Trophoblast cell (in vitro differentiated cells and primary cell): ENCODE measurements at regions not wholly inside any gene's neighbourhood (a gene's known extent, or its start where the extent isn't known, plus 50 kb on each side); places are given as distances from the start of the nearest gene placed in this dataset.

ENCODE experiments used
- DNase-seq, 2 donors: peaks; one replicate each; pipeline ENCODE4 v3.0.0-alpha.2; 2016
- H2AFZ ChIP-seq: 2 replicates; pipeline ENCODE4 v1.6.1; 2013; ENCODE audit warnings: low read length, moderate library complexity, mild to moderate bottlenecking; ENCODE audit not compliant: insufficient read depth, poor library complexity
- H2AK5ac ChIP-seq: 2 replicates; pipeline ENCODE4 v1.6.1; 2013; ENCODE audit warnings: mild to moderate bottlenecking, low read length
- H2BK120ac ChIP-seq: 2 replicates; pipeline ENCODE4 v1.6.1; 2013; ENCODE audit warnings: low read length, mild to moderate bottlenecking, moderate library complexity; ENCODE audit not compliant: insufficient read depth, poor library complexity
- H2BK12ac ChIP-seq: 2 replicates; pipeline ENCODE4 v1.6.1; 2013; ENCODE audit warnings: mild to moderate bottlenecking, low read length, moderate library complexity
- H2BK5ac ChIP-seq: 2 replicates; pipeline ENCODE4 v1.6.1; 2013; ENCODE audit warnings: low read length, low read depth, moderate library complexity, mild to moderate bottlenecking; ENCODE audit not compliant: poor library complexity
- H3K14ac ChIP-seq: 2 replicates; pipeline ENCODE4 v1.6.1; 2013; ENCODE audit warnings: mild to moderate bottlenecking, low read length
- H3K18ac ChIP-seq: 2 replicates; pipeline ENCODE4 v1.6.1; 2013; ENCODE audit warnings: mild to moderate bottlenecking, low read length
- H3K23ac ChIP-seq: 2 replicates; pipeline ENCODE4 v1.6.1; 2013; ENCODE audit warnings: low read length
- H3K27ac ChIP-seq: 2 replicates; pipeline ENCODE4 v1.5.1; 2013; ENCODE audit warnings: low read depth, mild to moderate bottlenecking, inconsistent platforms, low read length, moderate library complexity
- H3K27me3 ChIP-seq: 2 replicates; pipeline ENCODE4 v1.6.1; 2013; ENCODE audit warnings: inconsistent platforms, mild to moderate bottlenecking, low read length, moderate library complexity; ENCODE audit not compliant: insufficient read depth
- H3K36me3 ChIP-seq, 2 experiments: 1 replicate in 1 of 2; 2 replicates in 1 of 2; pipeline ENCODE4 v1.6.1; 2013; ENCODE audit warnings: low read length in 2 of 2, mild to moderate bottlenecking in 2 of 2, moderate library complexity in 1 of 2; ENCODE audit not compliant: insufficient read depth in 2 of 2, control insufficient read depth in 1 of 2
- H3K4ac ChIP-seq: 2 replicates; pipeline ENCODE4 v1.6.1; 2013; ENCODE audit warnings: low read depth, mild to moderate bottlenecking, low read length, moderate library complexity
- H3K4me1 ChIP-seq, 2 experiments: 1 replicate in 1 of 2; 2 replicates in 1 of 2; pipeline ENCODE4 v1.6.1; 2013; ENCODE audit warnings: low read length in 2 of 2, mild to moderate bottlenecking in 2 of 2, moderate library complexity in 1 of 2; ENCODE audit not compliant: insufficient read depth in 2 of 2, control insufficient read depth in 1 of 2
- H3K4me2 ChIP-seq: 2 replicates; pipeline ENCODE4 v1.6.1; 2013; ENCODE audit warnings: inconsistent platforms, mild to moderate bottlenecking, low read length, moderate library complexity
- H3K4me3 ChIP-seq: 2 replicates; pipeline ENCODE4 v1.5.1; 2013; ENCODE audit warnings: mild to moderate bottlenecking, low read depth, low read length, inconsistent platforms
- H3K79me1 ChIP-seq: one replicate; pipeline ENCODE4 v1.6.1; 2013; ENCODE audit warnings: low read length
- H3K79me2 ChIP-seq: 2 replicates; pipeline ENCODE4 v1.6.1; 2013; ENCODE audit warnings: low read length, mild to moderate bottlenecking; ENCODE audit not compliant: control insufficient read depth, insufficient read depth, poor library complexity
- H3K9ac ChIP-seq: 2 replicates; pipeline ENCODE4 v1.6.1; 2013; ENCODE audit warnings: mild to moderate bottlenecking, low read length
- H3K9me3 ChIP-seq: 2 replicates; pipeline ENCODE4 v1.6.1; 2013; ENCODE audit warnings: low read depth, mild to moderate bottlenecking, control low read depth, inconsistent platforms, low read length; ENCODE audit not compliant: insufficient read depth
- H4K12ac ChIP-seq: 2 replicates; pipeline ENCODE4 v1.6.1; 2013; ENCODE audit warnings: low read depth, mild to moderate bottlenecking, low read length, moderate library complexity
- H4K8ac ChIP-seq: 2 replicates; pipeline ENCODE4 v1.6.1; 2013; ENCODE audit warnings: low read depth, mild to moderate bottlenecking, low read length, moderate library complexity
- H4K91ac ChIP-seq: one replicate; pipeline ENCODE4 v1.6.1; 2013; ENCODE audit warnings: low read depth, mild to moderate bottlenecking, low read length, moderate library complexity
- WGBS: extraction: QIAGEN DNeasy Blood & Tissue Kit; methylation state at CpG from one replicate; pipeline ENCODE4 v1.1.7; 2013; ENCODE audit warnings: missing lambda C conversion rate; ENCODE audit not compliant: insufficient read length, insufficient coverage; ENCODE audit errors: extremely low coverage; 5-methylcytosine and 5-hydroxymethylcytosine counted together

- Histone ChIP-seq H3K36me3 (no peaks in the 10 kb centered on the region), H2AFZ (no peak overlapping the region), H4K8ac (no peak overlapping the region), H4K12ac (no peak overlapping the region), H3K4me2 (no peak overlapping the region), H3K9me3 (peaks cover 3% of the 10 kb centered on the region), H3K18ac (no peak overlapping the region), H3K9ac (no peak overlapping the region), H2BK120ac (no peak overlapping the region), H3K27ac (no peak overlapping the region), H3K27me3 (no peaks in the 10 kb centered on the region), H3K4ac (no peak overlapping the region), H2AK5ac (no peak overlapping the region), H2BK5ac (no peak overlapping the region), H2BK12ac (no peak overlapping the region), H3K23ac (no peak overlapping the region), H3K4me3 (no peak overlapping the region), H4K91ac (no peak overlapping the region), H3K79me2 (no peaks in the 10 kb centered on the region), H3K14ac (no peak overlapping the region), H3K4me1 (no peaks in the 10 kb centered on the region), H3K79me1 (no peaks in the 10 kb centered on the region)
- no peak for DNase-seq
- no CpG with 5 or more reads among the region's 6 CpGs for WGBS
Measured at GRCh38 chr6:14350210-14350609, 232.6 kb downstream of the CD83 start.

- no peak overlapping the region for H3K4ac ChIP-seq
- no peak overlapping the region for H2AFZ ChIP-seq
- H3K4me3 ChIP-seq, result no peak overlapping the region
- peaks cover 3% of the 10 kb centered on the region for H3K9me3 ChIP-seq
- H2AK5ac ChIP-seq, result no peak overlapping the region
- H3K79me1 ChIP-seq, result no peaks in the 10 kb centered on the region
- H3K27me3 ChIP-seq, result no peaks in the 10 kb centered on the region
- H3K4me1 ChIP-seq, result no peaks in the 10 kb centered on the region
- no peak overlapping the region for H3K23ac ChIP-seq
- no peak overlapping the region for H2BK5ac ChIP-seq
- no CpG with 5 or more reads among the region's 3 CpGs for WGBS
- no peak overlapping the region for H4K12ac ChIP-seq
- no peak overlapping the region for H2BK120ac ChIP-seq
- no peak for DNase-seq
- no peak overlapping the region for H3K14ac ChIP-seq
- H3K9ac ChIP-seq, result no peak overlapping the region
- no peak overlapping the region for H3K18ac ChIP-seq
- H3K27ac ChIP-seq, result no peak overlapping the region
- H2BK12ac ChIP-seq, result no peak overlapping the region
- H4K91ac ChIP-seq, result no peak overlapping the region
- H4K8ac ChIP-seq, result no peak overlapping the region
- no peaks in the 10 kb centered on the region for H3K79me2 ChIP-seq
- H3K36me3 ChIP-seq, result no peaks in the 10 kb centered on the region
- H3K4me2 ChIP-seq, result no peak overlapping the region
Measured at GRCh38 chr6:14353281-14353680, 235.7 kb downstream of the CD83 start.

GRCh38 chr6:14353798-14354197, 236.2 kb downstream of the CD83 start:
- Histone ChIP-seq H2BK12ac (no peak overlapping the region), H4K91ac (no peak overlapping the region), H3K23ac (no peak overlapping the region), H3K79me2 (no peaks in the 10 kb centered on the region), H3K4me1 (no peaks in the 10 kb centered on the region), H3K36me3 (no peaks in the 10 kb centered on the region), H4K12ac (no peak overlapping the region), H2BK5ac (no peak overlapping the region), H2BK120ac (no peak overlapping the region), H2AFZ (no peak overlapping the region), H3K9ac (no peak overlapping the region), H3K9me3 (peaks cover 3% of the 10 kb centered on the region), H3K18ac (no peak overlapping the region), H3K4me3 (no peak overlapping the region), H3K27me3 (no peaks in the 10 kb centered on the region), H3K27ac (no peak overlapping the region), H3K4ac (no peak overlapping the region), H3K4me2 (no peak overlapping the region), H4K8ac (no peak overlapping the region), H3K79me1 (no peaks in the 10 kb centered on the region), H3K14ac (no peak overlapping the region), H2AK5ac (no peak overlapping the region)
- DNase-seq, result no peak
- WGBS, result no CpG with 5 or more reads among the region's 2 CpGs

DNA sequence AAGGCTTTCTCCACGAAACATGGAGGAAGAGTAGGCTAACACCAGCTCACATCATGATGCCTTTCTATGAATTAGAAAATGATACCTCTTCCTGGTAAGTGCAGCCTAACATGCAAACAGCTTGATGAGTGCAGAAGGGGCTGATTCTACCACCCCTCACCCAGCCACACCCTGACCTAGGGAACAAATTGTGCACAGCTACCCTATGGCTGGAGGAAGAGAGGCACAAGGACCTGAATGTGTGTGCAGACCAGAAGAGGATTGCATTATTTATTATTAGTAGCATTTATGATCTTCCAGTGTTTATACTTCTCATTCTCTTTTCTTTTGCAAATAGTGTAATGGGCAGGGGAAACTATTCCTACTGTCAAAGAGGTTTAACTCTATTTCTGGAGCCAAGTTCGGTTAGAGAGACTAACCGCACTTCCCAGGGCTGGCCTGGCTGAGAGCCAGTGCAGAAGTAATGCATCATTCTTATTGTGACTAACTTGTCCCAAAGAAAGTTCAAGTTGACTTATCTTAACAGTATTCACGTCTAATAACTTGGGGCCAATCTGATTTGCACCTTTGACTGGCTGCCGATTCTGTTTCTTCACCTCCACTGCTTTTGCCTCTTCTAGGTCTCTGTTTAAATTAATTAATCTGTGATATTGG, 237.5 kb downstream of the CD83 start:
- no peak overlapping the region for H2BK12ac ChIP-seq
- no peak overlapping the region for H3K23ac ChIP-seq
- H3K14ac ChIP-seq, result no peak overlapping the region
- H3K27me3 ChIP-seq, result no peaks in the 10 kb centered on the region
- no peaks in the 10 kb centered on the region for H3K4me1 ChIP-seq
- peaks cover 3% of the 10 kb centered on the region for H3K9me3 ChIP-seq
- H3K27ac ChIP-seq, result no peak overlapping the region
- H3K4ac ChIP-seq, result no peak overlapping the region
- DNase-seq, result peak in 1 of 2 donors; percentile 1
- H3K9ac ChIP-seq, result no peak overlapping the region
- no peaks in the 10 kb centered on the region for H3K79me2 ChIP-seq
- H2AK5ac ChIP-seq, result no peak overlapping the region
- H2BK120ac ChIP-seq, result no peak overlapping the region
- no peaks in the 10 kb centered on the region for H3K79me1 ChIP-seq
- no peak overlapping the region for H4K12ac ChIP-seq
- no peak overlapping the region for H3K4me3 ChIP-seq
- H4K91ac ChIP-seq, result no peak overlapping the region
- no peak overlapping the region for H4K8ac ChIP-seq
- H3K18ac ChIP-seq, result no peak overlapping the region
- no peaks in the 10 kb centered on the region for H3K36me3 ChIP-seq
- H2AFZ ChIP-seq, result no peak overlapping the region
- WGBS, result no CpG with 5 or more reads among the region's 5 CpGs
- no peak overlapping the region for H2BK5ac ChIP-seq
- H3K4me2 ChIP-seq, result no peak overlapping the region
